ENCODE measurements at regions not wholly inside any gene's neighbourhood (a gene's known extent, or its start where the extent isn't known, plus 50 kb on each side); places are given as distances from the start of the nearest gene placed in this dataset.
A peak's percentile ranks its signal among the peaks of the same experiment; 100 is the strongest.

GRCh38 chr12:118773956-118774723, 207.2 kb upstream of the SRRM4 start (continued):
- TF ChIP-seq RELA (CRISPR knock-in tag; IDR thresholded peaks at IDR 0.05; ENCODE audit: borderline replicate concordance) (no peak), GRHL2 (CRISPR knock-in tag; IDR thresholded peaks at IDR 0.05; ENCODE audit: insufficient replicate concordance, severe bottlenecking) (no peak), FOXP4 (CRISPR knock-in tag; IDR thresholded peaks at IDR 0.05) (peak; percentile 39), ATF3 (CRISPR knock-in tag; conservative IDR thresholded peaks at IDR 0.05) (no peak), PRDM15 (CRISPR knock-in tag; IDR thresholded peaks at IDR 0.05) (no peak), TP53 (CRISPR knock-in tag; IDR thresholded peaks at IDR 0.05) (no peak), ELF4 (CRISPR knock-in tag; IDR thresholded peaks at IDR 0.05; ENCODE audit: low read depth) (no peak), ZNF263 (CRISPR knock-in tag; IDR thresholded peaks at IDR 0.05; ENCODE audit: low read depth) (no peak), MXD4 (CRISPR knock-in tag; IDR thresholded peaks at IDR 0.05; ENCODE audit: borderline replicate concordance) (no peak), ZBTB43 (CRISPR knock-in tag; IDR thresholded peaks at IDR 0.05) (peak; percentile 34; the same call in 1 of the 2 replicates), NFE2L1 (CRISPR knock-in tag; IDR thresholded peaks at IDR 0.05) (no peak)

- H3K27ac Mint-ChIP-seq = no peak overlapping the region
- H3K9me3 Mint-ChIP-seq = 0 out of 2 replicates have a peak, but pooled peaks cover 3% of the 10 kb centered on the region
- ATAC-seq (no peak), DNase-seq (ENCODE audit: low spot score) (no peak)
- H3K36me3 Mint-ChIP-seq = no peaks in the 10 kb centered on the region
- CTCF ChIA-PET = no interaction called here
- POLR2A ChIA-PET = no interaction called here
- H3K4me3 Mint-ChIP-seq = no peak overlapping the region
- H3K4me1 Mint-ChIP-seq = peaks cover 35% of the 10 kb centered on the region
- H3K27me3 Mint-ChIP-seq (ENCODE audit: low read depth) = peaks cover 50% of the 10 kb centered on the region
- no peak for TF ChIP-seq GTF2I (CRISPR knock-in tag; conservative IDR thresholded peaks at IDR 0.05)
- TF ChIP-seq NR3C1 (CRISPR knock-in tag; conservative IDR thresholded peaks at IDR 0.05; ENCODE audit: low read depth) = no peak
- TF ChIP-seq E2F1 (CRISPR knock-in tag; IDR thresholded peaks at IDR 0.05) = no peak
- TF ChIP-seq TEAD4 (CRISPR knock-in tag; IDR thresholded peaks at IDR 0.05) = no peak
- TF ChIP-seq ZNF281 (CRISPR knock-in tag; IDR thresholded peaks at IDR 0.05) = no peak
- TF ChIP-seq NR2C2 (CRISPR knock-in tag; IDR thresholded peaks at IDR 0.05) = no peak
- no peak for TF ChIP-seq E2F4 (CRISPR knock-in tag; IDR thresholded peaks at IDR 0.05; ENCODE audit: borderline replicate concordance, low read depth)
- TF ChIP-seq ELF4 (CRISPR knock-in tag; IDR thresholded peaks at IDR 0.05; ENCODE audit: low read depth) = no peak
- no peak for TF ChIP-seq PRDM15 (CRISPR knock-in tag; IDR thresholded peaks at IDR 0.05)
These were observed 203.8 kb upstream of the SRRM4 start for GRCh38 chr12:118777504-118777903.
